K562 (cell line): ENCODE measurements at regions not wholly inside any gene's neighbourhood (a gene's known extent, or its start where the extent isn't known, plus 50 kb on each side); places are given as distances from the start of the nearest gene placed in this dataset.

Experiments used
- ATAC-seq: fragments of 200-7000 bp; cut with Tn5 transposase; 3 replicates; pipeline ENCODE4 v1.9.1; 2020; ENCODE audit warnings: moderate library complexity
- BruUV-seq: library from RNA; stranded (reverse); fragments of 400-500 nt; replicated peaks from 2 replicates; lab custom pipeline; 2021; lab: Mats Ljungman, UMichigan
- CTCF ChIA-PET: fragments of 300-600 bp; formaldehyde crosslinking; extraction: SDS; loops from one replicate; lab custom pipeline; 2021; ENCODE audit warnings: low intra/inter-chr PET ratio; lab: Yijun Ruan, JAX
- POLR2A ChIA-PET: fragments of 300-600, 350-650 bp; sonication (Branson Sonifier 250); formaldehyde crosslinking; extraction: SDS; loops from one replicate; lab custom pipeline; 2021; ENCODE audit warnings: antibody characterized with exemption, inconsistent platforms; lab: Yijun Ruan, JAX
- DNase-seq, 4 experiments: peaks; one replicate each; pipeline versions ENCODE4 v3.0.0 to v3.0.0-alpha.2; 2011 to 2018; ENCODE audit warnings: low spot score in 3 of 4, mixed read lengths in 3 of 4; ENCODE audit errors: extremely low read depth in 1 of 4
- FAIRE-seq: peaks from 2 replicates; lab custom pipeline; 2011; peaks lifted over from hg19 to GRCh38; lab: Jason Lieb, UNC
- H2AFZ ChIP-seq: 2 replicates; pipeline ENCODE4 v1.6.0; 2011; ENCODE audit warnings: low read depth, low read length, control low read depth, inconsistent platforms
- H3K27ac ChIP-seq: fragments of 200-600 bp; 3 replicates; pipeline ENCODE4 v1.8.0; 2011; ENCODE audit warnings: low read depth, mild to moderate bottlenecking, control low read depth, inconsistent platforms, low read length, moderate library complexity, mixed read lengths; ENCODE audit errors: extremely low read depth
- H3K27me3 ChIP-seq, 2 experiments: fragments of 300-600 bp in 1 of 2; 2 replicates in 1 of 2; 3 replicates in 1 of 2; pipeline versions ENCODE4 v1.6.0 to v1.8.0; 2011; ENCODE audit warnings: inconsistent platforms in 2 of 2, low read length in 2 of 2, mild to moderate bottlenecking in 1 of 2, mixed read lengths in 1 of 2, moderate library complexity in 1 of 2; ENCODE audit not compliant: control insufficient read depth in 2 of 2, insufficient read depth in 2 of 2
- H3K36me3 ChIP-seq: fragments of 300-600 bp; 3 replicates; pipeline ENCODE4 v1.8.0; 2011; ENCODE audit warnings: mild to moderate bottlenecking, low read length, inconsistent platforms; ENCODE audit not compliant: control insufficient read depth, insufficient read depth
- H3K4me1 ChIP-seq, 2 experiments: fragments of 200-600 bp in 1 of 2; replicated peaks in 1 of 2; 2 replicates in 1 of 2; 3 replicates in 1 of 2; pipeline versions ENCODE4 v1.5.1 to v1.8.0; 2011; ENCODE audit warnings: inconsistent platforms in 2 of 2, low read length in 2 of 2, mild to moderate bottlenecking in 1 of 2, mixed read lengths in 1 of 2, moderate library complexity in 1 of 2; ENCODE audit not compliant: control insufficient read depth in 2 of 2, insufficient read depth in 2 of 2
- H3K4me2 ChIP-seq: 2 replicates; pipeline ENCODE4 v1.6.1; 2011; ENCODE audit warnings: low read length, control low read depth, inconsistent platforms, mixed read lengths; ENCODE audit not compliant: insufficient read depth
- H3K4me3 ChIP-seq: fragments of 200-600 bp; sonication (generic), shearing (Covaris generic); 2 replicates; pipeline ENCODE4 v1.5.1; 2016; ENCODE audit warnings: control low read depth, inconsistent platforms
- H3K79me2 ChIP-seq: fragments of 200-600 bp; 3 replicates; pipeline ENCODE4 v1.8.0; 2011; ENCODE audit warnings: low read length, inconsistent platforms; ENCODE audit not compliant: control insufficient read depth, insufficient read depth
- H3K9ac ChIP-seq, 2 experiments: 2 replicates each; pipeline versions ENCODE4 v1.6.0 to v1.6.1; 2011; ENCODE audit warnings: low read depth in 2 of 2, low read length in 2 of 2, control low read depth in 1 of 2, inconsistent platforms in 1 of 2, mild to moderate bottlenecking in 1 of 2, mixed read lengths in 1 of 2; ENCODE audit not compliant: insufficient read depth in 1 of 2
- H3K9me1 ChIP-seq: one replicate; pipeline ENCODE4 v1.6.0; 2011; ENCODE audit warnings: inconsistent platforms, mild to moderate bottlenecking, low read length, moderate library complexity; ENCODE audit not compliant: control insufficient read depth, insufficient read depth
- H3K9me3 ChIP-seq: replicated peaks from 2 replicates; pipeline ENCODE4 v1.5.1; 2011; ENCODE audit warnings: low read depth, low read length, inconsistent platforms; ENCODE audit not compliant: control insufficient read depth, insufficient read depth
- H4K20me1 ChIP-seq: replicated peaks from 2 replicates; pipeline ENCODE4 v1.6.1; 2011; ENCODE audit warnings: low read length, inconsistent platforms, mixed read lengths; ENCODE audit not compliant: control insufficient read depth, insufficient read depth
- FUS ChIP-seq: fragments of 200-400 bp; formaldehyde crosslinking; optimal IDR thresholded peaks from 2 replicates; pipeline ENCODE3; 2017; ENCODE audit warnings: low read depth, low read length
- HNRNPUL1 ChIP-seq: fragments of 200-400 bp; formaldehyde crosslinking; IDR thresholded peaks from 2 replicates; pipeline ENCODE4 v1.6.1; 2017; ENCODE audit warnings: low read length
- ZFX ChIP-seq: sonication (generic); formaldehyde crosslinking; IDR thresholded peaks from 2 replicates; pipeline ENCODE4 v1.8.0; 2022; ENCODE audit warnings: mild to moderate bottlenecking, missing genetic modification reagents, moderate library complexity
- WGBS: fragments of 100-300 bp; shearing (Covaris generic); methylation state at CpG from one replicate; pipeline ENCODE4 v1.1.6; 2016; ENCODE audit warnings: low coverage, mixed read lengths; ENCODE audit not compliant: insufficient coverage; ENCODE audit errors: missing lambda C conversion rate; 5-methylcytosine and 5-hydroxymethylcytosine counted together
- in situ Hi-C: fragments of 300-500 bp; cut with MboI; formaldehyde crosslinking; loops from 4 replicates; pipeline ENCODE4 v1.15.0; 2018; ENCODE audit warnings: inconsistent platforms, mixed read lengths
- intact Hi-C: fragments of 100-400 bp; cut with micrococcal nuclease; formaldehyde crosslinking; loops from 2 replicates; pipeline ENCODE4 v1.14.2; 2022
- TF ChIP-seq, protein P1 (sequence below): sonication (generic); formaldehyde crosslinking; IDR thresholded peaks from 2 replicates; pipeline ENCODE4 v1.8.1; 2023; ENCODE audit warnings: mild to moderate bottlenecking, missing genetic modification reagents
- TF ChIP-seq, protein P2 (sequence below): IDR thresholded peaks from 2 replicates; pipeline ENCODE4 v1.6.1; 2011; ENCODE audit warnings: borderline replicate concordance, low read depth, mild to moderate bottlenecking, moderate library complexity, low read length; ENCODE audit not compliant: insufficient read depth, poor library complexity, severe bottlenecking

DNA sequence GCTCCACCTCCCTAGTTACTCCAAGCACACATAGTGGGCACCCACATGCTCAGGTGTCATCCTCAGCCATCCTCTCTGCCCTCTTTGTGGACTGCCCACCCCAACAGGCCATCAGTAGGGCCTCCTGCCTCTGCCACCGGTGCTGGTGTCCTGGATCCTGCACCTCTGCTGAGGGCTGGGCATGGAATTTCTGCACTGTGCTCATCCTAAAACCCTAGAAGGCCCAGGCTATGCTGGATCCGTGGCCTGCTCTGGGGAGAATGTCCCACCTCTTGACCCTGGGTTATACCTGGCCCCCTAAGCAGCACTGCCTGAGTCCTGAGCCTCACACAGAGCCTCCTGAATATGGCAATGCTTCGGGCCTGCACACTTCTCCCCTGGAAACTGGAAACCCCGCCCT is 318.3 kb downstream of the MATN1 start:
- Histone ChIP-seq H3K27ac (no peak overlapping the region), H4K20me1 (no peaks in the 10 kb centered on the region; the same call in 1 of the 2 replicates), H3K9ac (no peak overlapping the region), H3K4me1 (no peaks in the 10 kb centered on the region), H3K4me2 (no peak overlapping the region), H2AFZ (no peak overlapping the region), H3K9me1 (no peaks in the 10 kb centered on the region), H3K9me3 (no peaks in the 10 kb centered on the region), H3K27me3 (peaks cover 4 to 13% of the 10 kb centered on the region in 2 experiments; a peak in 3 of 5 replicates), H3K4me3 (no peak overlapping the region), H3K36me3 (no peaks in the 10 kb centered on the region), H3K79me2 (no peaks in the 10 kb centered on the region)
- DNase-seq (no peak), FAIRE-seq (no peak)
- POLR2A ChIA-PET, result no interaction called here
- WGBS, result 0% methylated on average over 4 of the region's 4 CpGs
- no TSS peak for BruUV-seq
- intact Hi-C loops, result loop anchor here (5.0 kb wide), 1 partner anchor 302 kb away; no protein-coding TSS in a partner anchor
- in situ Hi-C loops, result loop anchor here (5.0 kb wide), 1 partner anchor 1013 kb away; no protein-coding TSS in a partner anchor
- no peak for TF ChIP-seq FUS
- TF ChIP-seq ZFX (CRISPR knock-in tag), result no peak
- TF ChIP-seq, protein P1, sequence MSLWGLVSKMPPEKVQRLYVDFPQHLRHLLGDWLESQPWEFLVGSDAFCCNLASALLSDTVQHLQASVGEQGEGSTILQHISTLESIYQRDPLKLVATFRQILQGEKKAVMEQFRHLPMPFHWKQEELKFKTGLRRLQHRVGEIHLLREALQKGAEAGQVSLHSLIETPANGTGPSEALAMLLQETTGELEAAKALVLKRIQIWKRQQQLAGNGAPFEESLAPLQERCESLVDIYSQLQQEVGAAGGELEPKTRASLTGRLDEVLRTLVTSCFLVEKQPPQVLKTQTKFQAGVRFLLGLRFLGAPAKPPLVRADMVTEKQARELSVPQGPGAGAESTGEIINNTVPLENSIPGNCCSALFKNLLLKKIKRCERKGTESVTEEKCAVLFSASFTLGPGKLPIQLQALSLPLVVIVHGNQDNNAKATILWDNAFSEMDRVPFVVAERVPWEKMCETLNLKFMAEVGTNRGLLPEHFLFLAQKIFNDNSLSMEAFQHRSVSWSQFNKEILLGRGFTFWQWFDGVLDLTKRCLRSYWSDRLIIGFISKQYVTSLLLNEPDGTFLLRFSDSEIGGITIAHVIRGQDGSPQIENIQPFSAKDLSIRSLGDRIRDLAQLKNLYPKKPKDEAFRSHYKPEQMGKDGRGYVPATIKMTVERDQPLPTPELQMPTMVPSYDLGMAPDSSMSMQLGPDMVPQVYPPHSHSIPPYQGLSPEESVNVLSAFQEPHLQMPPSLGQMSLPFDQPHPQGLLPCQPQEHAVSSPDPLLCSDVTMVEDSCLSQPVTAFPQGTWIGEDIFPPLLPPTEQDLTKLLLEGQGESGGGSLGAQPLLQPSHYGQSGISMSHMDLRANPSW (CRISPR knock-in tag), result no peak
- TF ChIP-seq, protein P2, sequence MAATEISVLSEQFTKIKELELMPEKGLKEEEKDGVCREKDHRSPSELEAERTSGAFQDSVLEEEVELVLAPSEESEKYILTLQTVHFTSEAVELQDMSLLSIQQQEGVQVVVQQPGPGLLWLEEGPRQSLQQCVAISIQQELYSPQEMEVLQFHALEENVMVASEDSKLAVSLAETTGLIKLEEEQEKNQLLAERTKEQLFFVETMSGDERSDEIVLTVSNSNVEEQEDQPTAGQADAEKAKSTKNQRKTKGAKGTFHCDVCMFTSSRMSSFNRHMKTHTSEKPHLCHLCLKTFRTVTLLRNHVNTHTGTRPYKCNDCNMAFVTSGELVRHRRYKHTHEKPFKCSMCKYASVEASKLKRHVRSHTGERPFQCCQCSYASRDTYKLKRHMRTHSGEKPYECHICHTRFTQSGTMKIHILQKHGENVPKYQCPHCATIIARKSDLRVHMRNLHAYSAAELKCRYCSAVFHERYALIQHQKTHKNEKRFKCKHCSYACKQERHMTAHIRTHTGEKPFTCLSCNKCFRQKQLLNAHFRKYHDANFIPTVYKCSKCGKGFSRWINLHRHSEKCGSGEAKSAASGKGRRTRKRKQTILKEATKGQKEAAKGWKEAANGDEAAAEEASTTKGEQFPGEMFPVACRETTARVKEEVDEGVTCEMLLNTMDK, result no peak
- TF ChIP-seq HNRNPUL1, result no peak
- TF ChIP-seq, all 486 proteins: peak for 0
- CTCF ChIA-PET, result no interaction called here
- ATAC-seq, result no peak
